Neural crest cell (in vitro differentiated cells): ENCODE measurements at regions not wholly inside any gene's neighbourhood (a gene's known extent, or its start where the extent isn't known, plus 50 kb on each side); places are given as distances from the start of the nearest gene placed in this dataset.

Source experiments
- DNase-seq: peaks from one replicate; pipeline ENCODE4 v3.0.0; 2021; ENCODE audit warnings: low read depth, mixed read lengths, low spot score
- H3K27ac Mint-ChIP-seq: one replicate; pipeline ENCODE4 v1.8.0; 2021; ENCODE audit warnings: mild to moderate bottlenecking, mixed read lengths; ENCODE audit not compliant: unreplicated experiment
- H3K27me3 Mint-ChIP-seq: 2 replicates; pipeline ENCODE4 v1.8.0; 2021; ENCODE audit warnings: low read depth, mild to moderate bottlenecking, mixed read lengths
- H3K36me3 Mint-ChIP-seq: 2 replicates; pipeline ENCODE4 v1.8.0; 2021; ENCODE audit warnings: low read depth, mild to moderate bottlenecking, mixed read lengths
- H3K4me1 Mint-ChIP-seq: 2 replicates; pipeline ENCODE4 v1.8.0; 2021; ENCODE audit warnings: mixed read lengths
- H3K4me3 Mint-ChIP-seq: one replicate; pipeline ENCODE4 v1.8.0; 2021; ENCODE audit warnings: mild to moderate bottlenecking, mixed read lengths
- H3K9me3 Mint-ChIP-seq: 2 replicates; pipeline ENCODE4 v1.8.0; 2021; ENCODE audit warnings: mixed read lengths
- CTCF ChIP-seq: fragments of 200-600 bp; sonication (generic); conservative IDR thresholded peaks from 2 replicates; pipeline ENCODE4 v1.5.0; 2021; ENCODE audit warnings: antibody characterized with exemption, mild to moderate bottlenecking

- no peak overlapping the region for H3K27ac Mint-ChIP-seq
- no peaks in the 10 kb centered on the region for H3K36me3 Mint-ChIP-seq
- DNase-seq: no peak
- peaks cover 12% of the 10 kb centered on the region for H3K27me3 Mint-ChIP-seq
- H3K4me1 Mint-ChIP-seq: peaks cover 9% of the 10 kb centered on the region
- H3K4me3 Mint-ChIP-seq: no peak overlapping the region
- H3K9me3 Mint-ChIP-seq: no peaks in the 10 kb centered on the region
- TF ChIP-seq CTCF: no peak
These were observed 566.5 kb upstream of the B3GAT1 start for GRCh38 chr11:134978388-134979088.

GRCh38 chr11:134976551-134976950 is 564.5 kb upstream of the B3GAT1 start:
- no peaks in the 10 kb centered on the region for H3K9me3 Mint-ChIP-seq
- TF ChIP-seq CTCF: no peak
- no peaks in the 10 kb centered on the region for H3K36me3 Mint-ChIP-seq
- no peak for DNase-seq
- no peak overlapping the region for H3K4me3 Mint-ChIP-seq
- H3K4me1 Mint-ChIP-seq: no peaks in the 10 kb centered on the region
- peaks cover 6% of the 10 kb centered on the region for H3K27me3 Mint-ChIP-seq
- H3K27ac Mint-ChIP-seq: no peak overlapping the region

GRCh38 chr11:134975866-134976376 is 563.9 kb upstream of the B3GAT1 start:
- Mint-ChIP-seq H3K27me3 (peaks cover 6% of the 10 kb centered on the region), H3K4me1 (no peaks in the 10 kb centered on the region), H3K4me3 (no peak overlapping the region), H3K9me3 (no peaks in the 10 kb centered on the region), H3K27ac (no peak overlapping the region), H3K36me3 (no peaks in the 10 kb centered on the region)
- no peak for DNase-seq
- no peak for TF ChIP-seq CTCF

- Mint-ChIP-seq H3K36me3 (no peaks in the 10 kb centered on the region), H3K9me3 (no peaks in the 10 kb centered on the region), H3K4me3 (no peak overlapping the region), H3K27me3 (peaks cover 6% of the 10 kb centered on the region), H3K4me1 (no peaks in the 10 kb centered on the region), H3K27ac (no peak overlapping the region)
- TF ChIP-seq CTCF: no peak
- DNase-seq: no peak
These were observed 561.8 kb upstream of the B3GAT1 start for GRCh38 chr11:134973801-134974200.

GRCh38 chr11:134971381-134971780 is 559.3 kb upstream of the B3GAT1 start:
- no peak for TF ChIP-seq CTCF
- Mint-ChIP-seq H3K36me3 (no peaks in the 10 kb centered on the region), H3K9me3 (no peaks in the 10 kb centered on the region), H3K27ac (no peak overlapping the region), H3K27me3 (peaks cover 6% of the 10 kb centered on the region), H3K4me1 (no peaks in the 10 kb centered on the region), H3K4me3 (no peak overlapping the region)
- DNase-seq: no peak
